Lung (tissue), 11 donors: ENCODE measurements at regions not wholly inside any gene's neighbourhood (a gene's known extent, or its start where the extent isn't known, plus 50 kb on each side); places are given as distances from the start of the nearest gene placed in this dataset.

Experiments used
- ATAC-seq: fragments of 200-7000 bp; cut with Tn5 transposase; one replicate; pipeline ENCODE4 v1.9.1; 2020; ENCODE audit warnings: moderate number of reproducible peaks; ENCODE audit not compliant: insufficient read depth, low FRiP score
- DNase-seq, 3 donors: peaks; one replicate each; pipeline ENCODE4 v3.0.0-alpha.2; 2013 to 2017
- H3K27ac ChIP-seq, 2 donors: one replicate each; pipeline ENCODE4 v1.5.1; 2013; ENCODE audit warnings: mild to moderate bottlenecking in 2 of 2, moderate library complexity in 2 of 2, control low read depth in 1 of 2, inconsistent platforms in 1 of 2, low read depth in 1 of 2, low read length in 1 of 2
- H3K27me3 ChIP-seq, 3 donors: one replicate each; pipeline ENCODE4 v1.5.1; 2013; ENCODE audit warnings: low read length in 2 of 3; ENCODE audit not compliant: control insufficient read depth in 3 of 3, insufficient read depth in 3 of 3
- H3K36me3 ChIP-seq, 4 donors: one replicate each; pipeline ENCODE4 v1.5.1; 2013; ENCODE audit warnings: low read length in 4 of 4, mild to moderate bottlenecking in 1 of 4, moderate library complexity in 1 of 4; ENCODE audit not compliant: control insufficient read depth in 4 of 4, insufficient read depth in 4 of 4
- H3K4me1 ChIP-seq, 5 donors: one replicate each; pipeline ENCODE4 v1.5.1; 2013; ENCODE audit warnings: low read length in 5 of 5, mild to moderate bottlenecking in 2 of 5, moderate library complexity in 1 of 5; ENCODE audit not compliant: control insufficient read depth in 5 of 5, insufficient read depth in 5 of 5
- H3K4me3 ChIP-seq: one replicate; pipeline ENCODE4 v1.5.1; 2013; ENCODE audit warnings: mild to moderate bottlenecking, control low read depth, moderate library complexity
- H3K9ac ChIP-seq, 2 donors: one replicate each; pipeline ENCODE4 v1.5.1; 2013; ENCODE audit warnings: low read length in 2 of 2, control low read depth in 1 of 2; ENCODE audit not compliant: insufficient read depth in 1 of 2
- H3K9me3 ChIP-seq, 4 donors: one replicate each; pipeline ENCODE4 v1.5.1; 2013; ENCODE audit warnings: low read length in 3 of 4, mild to moderate bottlenecking in 1 of 4, moderate library complexity in 1 of 4; ENCODE audit not compliant: control insufficient read depth in 4 of 4, insufficient read depth in 3 of 4
- CTCF ChIP-seq: IDR thresholded peaks from 2 replicates; pipeline ENCODE4 v1.5.1; 2012; ENCODE audit warnings: mild to moderate bottlenecking; ENCODE audit errors: control extremely low read depth, extremely low read depth
- WGBS, 2 donors: extraction: QIAGEN DNeasy Blood & Tissue Kit; methylation state at CpG; one replicate each; pipeline ENCODE4 v1.1.7; 2013; 5-methylcytosine and 5-hydroxymethylcytosine counted together
- donor health status: control.
- donor health status: control.
- donor health status: Bipolar disorder and iron deficiency.
- donor health status: healthy.
- donor health status: DM: yes; HTN: yes; CAD: no.

DNA sequence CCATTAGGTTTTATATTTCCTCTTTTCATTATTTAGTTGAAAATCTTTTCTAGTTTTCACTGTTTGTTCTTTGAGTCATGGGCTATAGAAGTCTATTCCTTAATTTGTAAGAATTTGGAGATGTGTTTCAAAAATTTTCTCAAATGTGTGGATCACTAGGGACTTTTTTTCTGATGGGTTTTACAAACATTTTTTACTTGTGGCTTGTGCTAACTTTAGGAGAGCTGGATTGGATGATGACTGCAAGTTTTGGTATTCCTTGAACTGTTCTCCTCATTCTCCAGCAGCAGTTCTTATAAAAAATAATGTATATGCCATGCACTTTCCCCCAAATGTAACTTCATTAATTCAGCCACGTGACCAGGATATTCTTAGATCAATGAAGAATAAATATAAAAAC is 94.7 kb upstream of the CWC22 start:
- 55 to 72% methylated on average over 1 of the region's 1 CpG for WGBS, 2 donors
- no peak for ATAC-seq
- DNase-seq = no peak
- no peaks in the 10 kb centered on the region for H3K27me3 ChIP-seq
- TF ChIP-seq CTCF = no peak
- H3K4me1 ChIP-seq = no peaks in the 10 kb centered on the region
- no peak overlapping the region for H3K4me3 ChIP-seq
- no peak overlapping the region for H3K27ac ChIP-seq
- no peak overlapping the region for H3K9ac ChIP-seq
- H3K9me3 ChIP-seq = no peaks in the 10 kb centered on the region
- H3K36me3 ChIP-seq = no peaks in the 10 kb centered on the region

GRCh38 chr2:180099308-180099707 is 92.2 kb upstream of the CWC22 start:
- Histone ChIP-seq H3K4me3 (no peak overlapping the region), H3K36me3 (no peaks in the 10 kb centered on the region), H3K27me3 (no peaks in the 10 kb centered on the region), H3K4me1 (no peaks in the 10 kb centered on the region), H3K9ac (no peak overlapping the region), H3K9me3 (no peaks in the 10 kb centered on the region), H3K27ac (no peak overlapping the region)
- ATAC-seq (no peak), DNase-seq (no peak)
- WGBS, 2 donors = 84 to 86% methylated on average over 4 of the region's 4 CpGs
- no peak for TF ChIP-seq CTCF

DNA sequence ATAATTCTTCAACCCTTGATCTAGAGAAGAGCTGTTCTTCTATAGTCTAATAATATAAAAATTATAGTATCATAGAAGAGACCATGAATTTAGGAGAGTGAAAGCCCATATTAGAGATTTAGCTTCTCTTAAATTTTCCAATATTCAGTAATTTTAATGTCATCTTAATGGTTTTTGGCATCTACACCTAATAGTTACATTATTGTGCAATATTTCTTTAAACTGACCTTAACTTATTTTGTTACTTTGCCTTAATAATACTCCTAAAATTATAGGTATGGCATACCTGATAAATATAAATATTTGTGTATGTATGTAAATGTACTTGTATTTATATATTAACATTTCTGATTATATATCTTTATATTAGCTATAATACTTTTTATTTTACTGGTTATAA is 78.0 kb upstream of the CWC22 start:
- TF ChIP-seq CTCF = no peak
- DNase-seq (no peak), ATAC-seq (no peak)
- Histone ChIP-seq H3K9ac (no peak overlapping the region), H3K4me3 (no peak overlapping the region), H3K9me3 (peaks cover 0 to 8% (median 0%) of the 10 kb centered on the region in 4 donors), H3K4me1 (no peaks in the 10 kb centered on the region), H3K27ac (no peak overlapping the region), H3K36me3 (no peaks in the 10 kb centered on the region), H3K27me3 (no peaks in the 10 kb centered on the region)

GRCh38 chr2:180077295-180077906 is 70.3 kb upstream of the CWC22 start:
- Histone ChIP-seq H3K27ac (no peak overlapping the region), H3K4me1 (no peaks in the 10 kb centered on the region), H3K36me3 (no peaks in the 10 kb centered on the region), H3K27me3 (no peaks in the 10 kb centered on the region), H3K9me3 (peaks cover 0 to 3% (median 0%) of the 10 kb centered on the region in 4 donors), H3K4me3 (no peak overlapping the region), H3K9ac (no peak overlapping the region)
- DNase-seq (peak in 2 of 3 donors; percentile 6 to 21), ATAC-seq (no peak)
- 12 to 20% methylated on average over 3 of the region's 3 CpGs for WGBS, 2 donors
- peak; percentile 25 for TF ChIP-seq CTCF
